Breast epithelium (tissue), 4 donors: ENCODE measurements at regions not wholly inside any gene's neighbourhood (a gene's known extent, or its start where the extent isn't known, plus 50 kb on each side); places are given as distances from the start of the nearest gene placed in this dataset.

Experiments
- DNase-seq, 2 donors: peaks; one replicate each; pipeline ENCODE4 v3.0.0-alpha.2; 2019; ENCODE audit warnings: low spot score in 2 of 2
- H3K27ac ChIP-seq, 2 donors: fragments of 200-600 bp; sonication (generic) in 1 of 2; one replicate each; pipeline ENCODE4 v1.5.1; 2016 to 2019; ENCODE audit warnings: mild to moderate bottlenecking in 1 of 2
- H3K27me3 ChIP-seq, 2 donors: fragments of 200-600 bp; sonication (generic) in 1 of 2; one replicate each; pipeline versions ENCODE4 v1.5.1 to v1.6.0; 2017 to 2019; ENCODE audit warnings: control low read depth in 1 of 2, mild to moderate bottlenecking in 1 of 2
- H3K36me3 ChIP-seq: fragments of 200-600 bp; one replicate; pipeline ENCODE4 v1.5.1; 2019
- H3K4me1 ChIP-seq, 2 donors: fragments of 200-600 bp; sonication (generic); one replicate each; pipeline ENCODE4 v1.5.1; 2016 to 2019; ENCODE audit warnings: control low read depth in 1 of 2
- H3K4me3 ChIP-seq, 3 donors: fragments of 200-600 bp; sonication (generic); 1 replicate in 2 of 3; 2 replicates in 1 of 3; pipeline ENCODE4 v1.5.1; 2016 to 2019; ENCODE audit warnings: mild to moderate bottlenecking in 3 of 3, moderate library complexity in 2 of 3
- H3K9me3 ChIP-seq, 2 donors: fragments of 200-600 bp; sonication (generic) in 1 of 2; one replicate each; pipeline ENCODE4 v1.5.1; 2016 to 2019; ENCODE audit warnings: control low read depth in 1 of 2
- CTCF ChIP-seq, 3 donors: fragments of 450-650 bp; IDR thresholded peaks; one replicate each; pipeline ENCODE4 v1.5.1; 2016 to 2017; ENCODE audit warnings: antibody characterized with exemption in 3 of 3, mild to moderate bottlenecking in 3 of 3, moderate library complexity in 3 of 3
- POLR2A ChIP-seq: fragments of 450-650 bp; IDR thresholded peaks from one replicate; pipeline ENCODE4 v1.6.1; 2016; ENCODE audit warnings: antibody characterized with exemption, mild to moderate bottlenecking, moderate library complexity
- POLR2AphosphoS5 ChIP-seq, 3 donors: sonication (generic); formaldehyde crosslinking; IDR thresholded peaks; one replicate each; pipeline ENCODE4 v1.6.1; 2017; ENCODE audit warnings: antibody characterized with exemption in 3 of 3
- intact Hi-C: fragments of 100-400 bp; cut with DNase I; formaldehyde crosslinking; loops from one replicate; pipeline ENCODE4 v1.15.1; 2023; ENCODE audit warnings: low total_unique reads

DNA sequence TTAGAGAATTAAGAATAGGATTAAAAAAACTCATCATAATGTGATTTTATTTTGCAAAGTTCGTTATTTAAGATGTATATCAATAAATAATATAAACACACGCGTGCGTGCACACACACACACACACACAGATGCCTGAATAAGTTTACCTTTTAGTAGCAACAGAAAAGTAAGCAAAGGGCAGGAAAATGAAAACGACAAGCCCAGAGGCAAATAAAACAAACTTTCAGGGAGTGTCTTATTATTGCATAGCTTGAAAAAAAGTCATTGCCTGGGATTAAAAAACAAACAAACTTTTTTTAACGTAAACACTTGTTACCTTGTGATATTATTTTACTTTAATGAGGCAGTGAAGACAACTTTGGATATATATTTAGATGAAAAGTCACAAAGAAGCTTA lies 226.4 kb downstream of the BAMBI start:
- H3K27me3 ChIP-seq = no peaks in the 10 kb centered on the region
- no peak overlapping the region for H3K27ac ChIP-seq
- no peak for DNase-seq
- no peak overlapping the region for H3K4me3 ChIP-seq
- no peaks in the 10 kb centered on the region for H3K4me1 ChIP-seq
- TF ChIP-seq CTCF (IDR thresholded peaks at IDR 0.05) = no peak
- TF ChIP-seq POLR2AphosphoS5 (IDR thresholded peaks at IDR 0.05) = no peak
- TF ChIP-seq POLR2A = no peak
- H3K9me3 ChIP-seq = no peaks in the 10 kb centered on the region
- intact Hi-C loops = no loop called here
- H3K36me3 ChIP-seq = no peaks in the 10 kb centered on the region

- Histone ChIP-seq H3K27ac (no peak overlapping the region), H3K36me3 (no peaks in the 10 kb centered on the region), H3K9me3 (no peaks in the 10 kb centered on the region), H3K4me3 (no peak overlapping the region), H3K27me3 (no peaks in the 10 kb centered on the region), H3K4me1 (no peaks in the 10 kb centered on the region)
- intact Hi-C loops = no loop called here
- DNase-seq = no peak
- no peak for TF ChIP-seq CTCF (IDR thresholded peaks at IDR 0.05)
- TF ChIP-seq POLR2A = no peak
- TF ChIP-seq POLR2AphosphoS5 (IDR thresholded peaks at IDR 0.05) = no peak
These were observed 228.1 kb downstream of the BAMBI start for GRCh38 chr10:28905371-28905770.

GRCh38 chr10:28906011-28906411 lies 228.7 kb downstream of the BAMBI start:
- intact Hi-C loops = no loop called here
- TF ChIP-seq POLR2A (no peak), POLR2AphosphoS5 (IDR thresholded peaks at IDR 0.05) (no peak), CTCF (IDR thresholded peaks at IDR 0.05) (no peak)
- Histone ChIP-seq H3K27me3 (no peaks in the 10 kb centered on the region), H3K27ac (no peak overlapping the region), H3K9me3 (no peaks in the 10 kb centered on the region), H3K4me3 (no peak overlapping the region), H3K36me3 (no peaks in the 10 kb centered on the region), H3K4me1 (no peaks in the 10 kb centered on the region)
- DNase-seq = no peak

GRCh38 chr10:28906415-28906814 lies 229.1 kb downstream of the BAMBI start:
- H3K4me3 ChIP-seq = no peak overlapping the region

GRCh38 chr10:28906934-28907333 lies 229.6 kb downstream of the BAMBI start:
- Histone ChIP-seq H3K9me3 (no peaks in the 10 kb centered on the region), H3K27me3 (no peaks in the 10 kb centered on the region), H3K36me3 (no peaks in the 10 kb centered on the region), H3K27ac (no peak overlapping the region), H3K4me3 (no peak overlapping the region), H3K4me1 (no peaks in the 10 kb centered on the region)
- no peak for DNase-seq
- TF ChIP-seq POLR2A (no peak), POLR2AphosphoS5 (IDR thresholded peaks at IDR 0.05) (no peak), CTCF (IDR thresholded peaks at IDR 0.05) (no peak)
- intact Hi-C loops = no loop called here

More at GRCh38 chr10:28906415-28906814, 229.1 kb downstream of the BAMBI start:
- no peak for DNase-seq
- TF ChIP-seq POLR2A = no peak
- TF ChIP-seq CTCF (IDR thresholded peaks at IDR 0.05) = no peak
- no peak for TF ChIP-seq POLR2AphosphoS5 (IDR thresholded peaks at IDR 0.05)
- Histone ChIP-seq H3K36me3 (no peaks in the 10 kb centered on the region), H3K27ac (no peak overlapping the region), H3K9me3 (no peaks in the 10 kb centered on the region), H3K27me3 (no peaks in the 10 kb centered on the region), H3K4me1 (no peaks in the 10 kb centered on the region)
- intact Hi-C loops = no loop called here
